Caco-2 (cell line): ENCODE measurements at regions not wholly inside any gene's neighbourhood (a gene's known extent, or its start where the extent isn't known, plus 50 kb on each side); places are given as distances from the start of the nearest gene placed in this dataset.
"Not testable (repeated sequence)": the region's sequence is repeated elsewhere in the genome, so short reads cannot be mapped to it uniquely, and the experiment has no call there.

ENCODE experiments used
- BruUV-seq: library from RNA; stranded (reverse); fragments of 400-500 nt; replicated peaks from 2 replicates; lab custom pipeline; 2021; lab: Mats Ljungman, UMichigan
- CTCF ChIA-PET: fragments of 300-600 bp; sonication (Branson Sonifier 250); formaldehyde crosslinking; loops from one replicate; lab custom pipeline; 2022; ENCODE audit warnings: antibody characterized with exemption; lab: Charles Lee
- POLR2A ChIA-PET: fragments of 300-600 bp; sonication (Branson Sonifier 250); formaldehyde crosslinking; loops from one replicate; lab custom pipeline; 2022; ENCODE audit warnings: antibody characterized with exemption; lab: Charles Lee
- DNase-seq, 2 experiments: peaks; one replicate each; pipeline versions ENCODE4 v3.0.0 to v3.0.0-alpha.2; 2020 to 2022
- H3K27me3 ChIP-seq: replicated peaks from 2 replicates; pipeline ENCODE4 v1.6.0; 2011; ENCODE audit warnings: low read length; ENCODE audit not compliant: control insufficient read depth, insufficient read depth
- H3K36me3 ChIP-seq: 2 replicates; pipeline ENCODE4 v1.5.1; 2011; ENCODE audit warnings: low read length; ENCODE audit not compliant: control insufficient read depth, insufficient read depth
- H3K4me1 ChIP-seq: fragments of 250-450 bp; sonication (Bioruptor Pico); 2 replicates; pipeline ENCODE4 v1.5.1; 2020; ENCODE audit warnings: mild to moderate bottlenecking
- H3K4me3 ChIP-seq: 2 replicates; pipeline ENCODE4 v1.5.1; 2011; ENCODE audit warnings: low read depth, mild to moderate bottlenecking, control low read depth, low read length
- H3K9me3 ChIP-seq: fragments of 250-450 bp; sonication (Bioruptor Pico); 2 replicates; pipeline ENCODE4 v1.5.1; 2020; ENCODE audit warnings: mild to moderate bottlenecking, moderate library complexity
- H3K27ac Mint-ChIP-seq: one replicate; pipeline ENCODE4 v1.8.0; 2022; ENCODE audit warnings: mixed read lengths; ENCODE audit not compliant: unreplicated experiment
- H3K27me3 Mint-ChIP-seq: one replicate; pipeline ENCODE4 v1.8.0; 2022; ENCODE audit warnings: mixed read lengths; ENCODE audit not compliant: insufficient read depth, unreplicated experiment
- H3K36me3 Mint-ChIP-seq: one replicate; pipeline ENCODE4 v1.8.0; 2022; ENCODE audit warnings: mild to moderate bottlenecking, mixed read lengths; ENCODE audit not compliant: insufficient read depth, unreplicated experiment
- H3K4me1 Mint-ChIP-seq: one replicate; pipeline ENCODE4 v1.8.0; 2022; ENCODE audit warnings: low read depth, mixed read lengths; ENCODE audit not compliant: unreplicated experiment
- H3K4me3 Mint-ChIP-seq: one replicate; pipeline ENCODE4 v1.8.0; 2022; ENCODE audit warnings: mild to moderate bottlenecking, moderate library complexity, mixed read lengths; ENCODE audit not compliant: unreplicated experiment
- H3K9me3 Mint-ChIP-seq: one replicate; pipeline ENCODE4 v1.8.0; 2022; ENCODE audit warnings: mixed read lengths; ENCODE audit not compliant: unreplicated experiment
- CTCF ChIP-seq, 2 experiments: fragments of 200-600 bp in 1 of 2; IDR thresholded peaks; 1 replicate in 1 of 2; 2 replicates in 1 of 2; pipeline versions ENCODE4 v1.5.1 to v1.8.0; 2011 to 2022; ENCODE audit warnings: antibody characterized with exemption in 1 of 2, control low read depth in 1 of 2, inconsistent platforms in 1 of 2, low read depth in 1 of 2, low read length in 1 of 2, mild to moderate bottlenecking in 1 of 2, moderate library complexity in 1 of 2; ENCODE audit not compliant: insufficient read depth in 1 of 2, severe bottlenecking in 1 of 2, unreplicated experiment in 1 of 2
- intact Hi-C: fragments of 100-400 bp; cut with micrococcal nuclease; formaldehyde crosslinking; loops from one replicate; pipeline ENCODE4 v1.10.0; 2022; ENCODE audit not compliant: unreplicated experiment

DNA sequence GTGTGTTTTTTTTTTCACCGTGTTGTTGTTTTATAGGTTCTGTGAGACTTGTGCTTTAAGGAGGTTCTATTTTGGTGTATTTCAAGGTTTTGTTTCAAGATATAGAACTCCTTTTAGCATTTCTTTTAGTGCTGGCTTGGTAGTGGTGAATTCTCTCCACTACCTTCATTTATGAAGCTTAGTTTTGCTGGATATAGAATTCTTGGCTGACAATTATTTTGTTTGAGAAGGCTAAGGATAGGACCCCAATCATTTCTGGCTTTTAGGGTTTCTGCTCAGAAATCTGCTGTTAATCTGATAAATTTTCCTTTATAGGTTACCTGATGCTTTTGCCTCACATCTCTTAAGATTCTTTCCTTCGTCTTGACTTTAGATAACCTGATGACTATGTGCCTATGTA, 66.8 kb downstream of the MSTN start:
- TF ChIP-seq CTCF (IDR thresholded peaks at IDR 0.05; ENCODE audit: insufficient read depth in 1 of 2, low read depth in 1 of 2, low read length in 1 of 2, severe bottlenecking in 1 of 2, unreplicated experiment in 1 of 2) = no peak
- Mint-ChIP-seq H3K4me1 (no peaks in the 10 kb centered on the region), H3K27me3 (no peaks in the 10 kb centered on the region), H3K9me3 (peaks cover 9% of the 10 kb centered on the region), H3K27ac (no peak overlapping the region), H3K36me3 (no peaks in the 10 kb centered on the region), H3K4me3 (no peak overlapping the region)
- Histone ChIP-seq H3K4me3 (no peak overlapping the region), H3K36me3 (no peaks in the 10 kb centered on the region), H3K27me3 (no peaks in the 10 kb centered on the region), H3K4me1 (no peaks in the 10 kb centered on the region), H3K9me3 (peaks cover 6% of the 10 kb centered on the region; the same call in 1 of the 2 replicates)
- intact Hi-C loops = no loop called here
- DNase-seq = no peak
- ChIA-PET POLR2A (no interaction called here), CTCF (interaction anchor here (0.7 kb wide), 1 partner anchor 75 kb away, joined by 3 read pairs; no protein-coding TSS in a partner anchor)
- BruUV-seq = no TSS peak

- peak in 1 of 2 experiments; percentile 19 for DNase-seq
- Histone ChIP-seq H3K4me1 (no peaks in the 10 kb centered on the region), H3K4me3 (no peak overlapping the region), H3K36me3 (no peaks in the 10 kb centered on the region), H3K27me3 (no peaks in the 10 kb centered on the region), H3K9me3 (peaks cover 22% of the 10 kb centered on the region)
- H3K27me3 Mint-ChIP-seq = no peaks in the 10 kb centered on the region
- intact Hi-C loops = loop anchor here (2.0 to 10.0 kb wide), 2 partner anchors 88 to 332 kb away; partner anchors contain the start of gene HIBCH
- H3K4me1 Mint-ChIP-seq = no peaks in the 10 kb centered on the region
- H3K4me3 Mint-ChIP-seq = no peak overlapping the region
- ChIA-PET CTCF (interaction anchor here (0.5 to 0.6 kb wide), 2 partner anchors 42 to 46 kb away, joined by 3 read pairs; no protein-coding TSS in a partner anchor), POLR2A (no interaction called here)
- TF ChIP-seq CTCF (IDR thresholded peaks at IDR 0.05; ENCODE audit: insufficient read depth in 1 of 2, low read depth in 1 of 2, low read length in 1 of 2, severe bottlenecking in 1 of 2, unreplicated experiment in 1 of 2) = peak in 1 of 2 experiments; percentile 54
- H3K9me3 Mint-ChIP-seq = peaks cover 51% of the 10 kb centered on the region
- H3K27ac Mint-ChIP-seq = no peak overlapping the region
- no TSS peak for BruUV-seq
- H3K36me3 Mint-ChIP-seq = no peaks in the 10 kb centered on the region
These were observed 79.6 kb downstream of the MSTN start for GRCh38 chr2:189982780-189983394.

GRCh38 chr2:189982087-189982486, 80.4 kb downstream of the MSTN start:
- Histone ChIP-seq H3K4me3 (no peak overlapping the region), H3K36me3 (no peaks in the 10 kb centered on the region), H3K4me1 (no peaks in the 10 kb centered on the region), H3K9me3 (peaks cover 22% of the 10 kb centered on the region), H3K27me3 (no peaks in the 10 kb centered on the region)
- Mint-ChIP-seq H3K27me3 (no peaks in the 10 kb centered on the region), H3K9me3 (peaks cover 50% of the 10 kb centered on the region), H3K4me1 (no peaks in the 10 kb centered on the region), H3K36me3 (no peaks in the 10 kb centered on the region), H3K4me3 (no peak overlapping the region), H3K27ac (no peak overlapping the region)
- POLR2A ChIA-PET = no interaction called here
- DNase-seq = no peak
- TF ChIP-seq CTCF (IDR thresholded peaks at IDR 0.05; ENCODE audit: insufficient read depth in 1 of 2, low read depth in 1 of 2, low read length in 1 of 2, severe bottlenecking in 1 of 2, unreplicated experiment in 1 of 2) = no peak
- intact Hi-C loops = loop anchor here (2.0 to 10.0 kb wide), 2 partner anchors 89 to 333 kb away; partner anchors contain the start of gene HIBCH
- BruUV-seq = no TSS peak
- CTCF ChIA-PET = no interaction called here

DNA sequence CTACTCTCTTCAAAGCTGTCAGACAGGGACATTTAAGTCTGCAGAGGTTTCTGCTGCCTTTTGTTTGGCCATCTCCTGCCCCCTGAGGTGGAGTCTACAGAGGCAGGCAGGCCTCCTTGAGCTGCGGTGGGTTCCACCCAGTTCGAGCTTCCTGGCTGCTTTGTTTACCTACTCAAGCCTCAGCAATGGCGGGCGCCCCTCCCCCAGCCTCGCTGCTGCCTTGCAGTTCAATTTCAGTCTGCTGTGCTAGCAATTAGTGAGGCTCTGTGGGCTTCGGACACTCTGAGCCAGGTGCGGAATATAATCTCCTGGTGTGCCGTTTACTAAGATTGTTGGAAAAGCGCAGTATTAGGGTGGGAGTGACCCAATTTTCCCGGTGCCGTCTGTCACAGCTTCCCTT, 86.0 kb downstream of the MSTN start:
- H3K9me3 ChIP-seq, CTCF ChIA-PET, H3K36me3 ChIP-seq, BruUV-seq, intact Hi-C loops, H3K4me3 ChIP-seq, POLR2A ChIA-PET, H3K27me3 Mint-ChIP-seq, H3K27ac Mint-ChIP-seq, H3K4me3 Mint-ChIP-seq, H3K4me1 ChIP-seq, H3K9me3 Mint-ChIP-seq, H3K4me1 Mint-ChIP-seq, H3K27me3 ChIP-seq, H3K36me3 Mint-ChIP-seq, DNase-seq: not testable (repeated sequence)
